HCT116 (cell line): ENCODE measurements at regions not wholly inside any gene's neighbourhood (a gene's known extent, or its start where the extent isn't known, plus 50 kb on each side); places are given as distances from the start of the nearest gene placed in this dataset.

ENCODE experiments used
- ATAC-seq: fragments of 200-7000 bp; cut with Tn5 transposase; 2 replicates; pipeline ENCODE4 v1.9.1; 2020; ENCODE audit warnings: mild to moderate bottlenecking, moderate library complexity
- BruUV-seq: library from RNA; stranded (reverse); fragments of 400-500 nt; replicated peaks from 2 replicates; lab custom pipeline; 2021; lab: Mats Ljungman, UMichigan
- CTCF ChIA-PET: fragments of 300-600 bp; sonication (Branson Sonifier 250); formaldehyde crosslinking; loops from one replicate; lab custom pipeline; 2021; ENCODE audit warnings: antibody characterized with exemption; lab: Charles Lee
- POLR2A ChIA-PET: fragments of 300-600, 350-600 bp; sonication (Branson Sonifier 250); formaldehyde crosslinking; loops from one replicate; lab custom pipeline; 2021; ENCODE audit warnings: antibody characterized with exemption; lab: Charles Lee
- RAD21 ChIA-PET, 2 experiments: fragments of 300-600 bp; sonication (Branson Sonifier 250); formaldehyde crosslinking; loops; one replicate each; lab custom pipeline; 2023; ENCODE audit warnings: low total read pairs in 2 of 2; ENCODE audit not compliant: uncharacterized antibody in 2 of 2, unreplicated experiment in 2 of 2, low non-redundant PET in 1 of 2; lab: Charles Lee
- DNase-seq: peaks from one replicate; pipeline ENCODE4 v3.0.0-alpha.2; 2010; ENCODE audit warnings: low read depth, low spot score
- H2AFZ ChIP-seq: fragments of 200-600 bp; shearing (Covaris generic), sonication (generic); 2 replicates; pipeline ENCODE4 v1.6.1; 2017; ENCODE audit warnings: low read depth, mixed run types, mixed read lengths, antibody characterized with exemption, low read length; ENCODE audit not compliant: poor library complexity, severe bottlenecking
- H3K27ac ChIP-seq: 2 replicates; pipeline ENCODE4 v1.5.1; 2012; ENCODE audit warnings: low read depth, low read length
- H3K27me3 ChIP-seq: fragments of 200-600 bp; sonication (generic); 2 replicates; pipeline ENCODE4 v1.6.1; 2016; ENCODE audit warnings: mixed run types, low read length, mixed read lengths; ENCODE audit not compliant: insufficient read depth
- H3K36me3 ChIP-seq, 2 experiments: fragments of 200-500 bp in 1 of 2; fragments of 200-600 bp in 1 of 2; sonication (Bioruptor generic) in 1 of 2; sonication (generic) in 1 of 2; 2 replicates each; pipeline versions ENCODE4 v1.5.1 to v1.6.1; 2014 to 2016; ENCODE audit warnings: low read length in 2 of 2, inconsistent platforms in 1 of 2, mixed read lengths in 1 of 2, mixed run types in 1 of 2; ENCODE audit not compliant: insufficient read depth in 2 of 2, control insufficient read depth in 1 of 2
- H3K4me1 ChIP-seq, 2 experiments: fragments of 200-600 bp in 1 of 2; sonication (generic) in 1 of 2; 2 replicates each; pipeline versions ENCODE4 v1.5.1 to v1.6.1; 2012 to 2017; ENCODE audit warnings: low read length in 2 of 2, inconsistent platforms in 1 of 2, mild to moderate bottlenecking in 1 of 2, mixed read lengths in 1 of 2, mixed run types in 1 of 2, moderate library complexity in 1 of 2; ENCODE audit not compliant: insufficient read depth in 2 of 2, control insufficient read depth in 1 of 2
- H3K4me2 ChIP-seq: fragments of 200-600 bp; sonication (generic); 2 replicates; pipeline ENCODE4 v1.6.1; 2017; ENCODE audit warnings: mixed run types, low read length, mixed read lengths
- H3K4me3 ChIP-seq, 2 experiments: fragments of 200-600 bp in 1 of 2; sonication (generic) in 1 of 2; replicated peaks in 1 of 2; 2 replicates each; pipeline ENCODE4 v1.5.1; 2011 to 2016; ENCODE audit warnings: low read length in 2 of 2, control low read depth in 1 of 2, low read depth in 1 of 2, mild to moderate bottlenecking in 1 of 2, mixed read lengths in 1 of 2, mixed run types in 1 of 2
- H3K79me2 ChIP-seq: fragments of 200-600 bp; sonication (generic); 2 replicates; pipeline ENCODE4 v1.6.1; 2017; ENCODE audit warnings: mild to moderate bottlenecking, mixed run types, low read length, moderate library complexity, mixed read lengths; ENCODE audit not compliant: insufficient read depth
- H3K9ac ChIP-seq: fragments of 200-600 bp; sonication (generic); 2 replicates; pipeline ENCODE4 v1.6.1; 2016; ENCODE audit warnings: low read length, mixed read lengths
- H3K9me2 ChIP-seq: fragments of 200-600 bp; sonication (generic), shearing (Covaris generic); 2 replicates; pipeline ENCODE4 v1.6.1; 2017; ENCODE audit warnings: mixed run types, mild to moderate bottlenecking, moderate library complexity; ENCODE audit not compliant: insufficient read depth
- H3K9me3 ChIP-seq, 2 experiments: fragments of 200-500 bp in 1 of 2; fragments of 200-600 bp in 1 of 2; sonication (Bioruptor generic) in 1 of 2; sonication (generic) in 1 of 2; 2 replicates each; pipeline ENCODE4 v1.6.1; 2014 to 2017; ENCODE audit warnings: low read length in 2 of 2, mixed read lengths in 2 of 2, inconsistent platforms in 1 of 2, low read depth in 1 of 2, mild to moderate bottlenecking in 1 of 2, mixed run types in 1 of 2, moderate library complexity in 1 of 2; ENCODE audit not compliant: control insufficient read depth in 1 of 2, insufficient read depth in 1 of 2
- H4K20me1 ChIP-seq: fragments of 200-600 bp; sonication (generic), shearing (Covaris generic); 2 replicates; pipeline ENCODE4 v1.6.1; 2017; ENCODE audit warnings: mixed run types, mild to moderate bottlenecking, moderate library complexity; ENCODE audit not compliant: insufficient read depth
- ELF1 ChIP-seq: IDR thresholded peaks from 2 replicates; pipeline ENCODE4 v1.6.1; 2012; ENCODE audit warnings: low read depth, borderline replicate concordance
- POLR2A ChIP-seq: IDR thresholded peaks from 2 replicates; pipeline ENCODE4 v1.7.0; 2011; ENCODE audit warnings: borderline replicate concordance; ENCODE audit not compliant: insufficient read depth, insufficient read length; ENCODE audit errors: extremely low read depth
- SP1 ChIP-seq: IDR thresholded peaks from 2 replicates; pipeline ENCODE4 v1.6.1; 2012; ENCODE audit warnings: low read depth
- intact Hi-C: fragments of 100-400 bp; cut with micrococcal nuclease; formaldehyde crosslinking; loops from 2 replicates; pipeline ENCODE4 v1.10.0; 2022
- TF ChIP-seq, protein P1 (sequence below): IDR thresholded peaks from 2 replicates; pipeline ENCODE4 v1.6.1; 2012
- TF ChIP-seq, protein P2 (sequence below): IDR thresholded peaks from 2 replicates; pipeline ENCODE4 v1.6.1; 2012; ENCODE audit warnings: low read depth

DNA sequence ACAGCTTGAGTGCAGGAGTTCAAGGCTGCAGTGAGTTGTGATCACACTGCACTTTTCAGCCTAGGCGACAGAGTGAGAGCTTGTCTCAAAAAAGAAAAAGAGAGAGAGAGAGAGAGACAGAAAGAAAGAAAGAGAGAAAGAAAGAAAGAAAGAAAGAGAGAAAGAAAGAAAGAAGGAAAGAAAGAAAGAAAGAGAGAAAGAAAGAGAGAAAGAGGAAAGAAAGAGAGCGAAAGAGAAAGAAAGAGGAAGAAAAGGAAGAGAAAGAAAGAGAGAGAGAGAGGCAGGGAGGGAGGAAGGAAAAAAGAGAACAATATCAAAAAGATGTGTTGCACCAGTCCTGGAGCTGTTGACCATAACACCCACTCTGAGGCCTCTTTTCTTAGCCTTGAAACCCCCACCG lies 89.8 kb upstream of the MBOAT2 start:
- Histone ChIP-seq H3K79me2 (no peaks in the 10 kb centered on the region), H4K20me1 (no peaks in the 10 kb centered on the region), H3K4me1 (peaks cover 0 to 4% of the 10 kb centered on the region in 2 experiments; a peak in 2 of 4 replicates), H3K9ac (no peak overlapping the region), H3K9me3 (no peaks in the 10 kb centered on the region), H3K36me3 (no peaks in the 10 kb centered on the region), H2AFZ (no peak overlapping the region), H3K4me2 (no peak overlapping the region), H3K27ac (no peak overlapping the region), H3K27me3 (no peaks in the 10 kb centered on the region), H3K9me2 (no peaks in the 10 kb centered on the region), H3K4me3 (no peak overlapping the region)
- ChIA-PET POLR2A (no interaction called here), CTCF (no interaction called here), RAD21 (no interaction called here)
- ATAC-seq, result no peak
- no peak for DNase-seq
- TF ChIP-seq ELF1 (no peak), SP1 (no peak), POLR2A (no peak)
- TF ChIP-seq, protein P1, sequence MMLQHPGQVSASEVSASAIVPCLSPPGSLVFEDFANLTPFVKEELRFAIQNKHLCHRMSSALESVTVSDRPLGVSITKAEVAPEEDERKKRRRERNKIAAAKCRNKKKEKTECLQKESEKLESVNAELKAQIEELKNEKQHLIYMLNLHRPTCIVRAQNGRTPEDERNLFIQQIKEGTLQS, result no peak
- TF ChIP-seq, protein P2, sequence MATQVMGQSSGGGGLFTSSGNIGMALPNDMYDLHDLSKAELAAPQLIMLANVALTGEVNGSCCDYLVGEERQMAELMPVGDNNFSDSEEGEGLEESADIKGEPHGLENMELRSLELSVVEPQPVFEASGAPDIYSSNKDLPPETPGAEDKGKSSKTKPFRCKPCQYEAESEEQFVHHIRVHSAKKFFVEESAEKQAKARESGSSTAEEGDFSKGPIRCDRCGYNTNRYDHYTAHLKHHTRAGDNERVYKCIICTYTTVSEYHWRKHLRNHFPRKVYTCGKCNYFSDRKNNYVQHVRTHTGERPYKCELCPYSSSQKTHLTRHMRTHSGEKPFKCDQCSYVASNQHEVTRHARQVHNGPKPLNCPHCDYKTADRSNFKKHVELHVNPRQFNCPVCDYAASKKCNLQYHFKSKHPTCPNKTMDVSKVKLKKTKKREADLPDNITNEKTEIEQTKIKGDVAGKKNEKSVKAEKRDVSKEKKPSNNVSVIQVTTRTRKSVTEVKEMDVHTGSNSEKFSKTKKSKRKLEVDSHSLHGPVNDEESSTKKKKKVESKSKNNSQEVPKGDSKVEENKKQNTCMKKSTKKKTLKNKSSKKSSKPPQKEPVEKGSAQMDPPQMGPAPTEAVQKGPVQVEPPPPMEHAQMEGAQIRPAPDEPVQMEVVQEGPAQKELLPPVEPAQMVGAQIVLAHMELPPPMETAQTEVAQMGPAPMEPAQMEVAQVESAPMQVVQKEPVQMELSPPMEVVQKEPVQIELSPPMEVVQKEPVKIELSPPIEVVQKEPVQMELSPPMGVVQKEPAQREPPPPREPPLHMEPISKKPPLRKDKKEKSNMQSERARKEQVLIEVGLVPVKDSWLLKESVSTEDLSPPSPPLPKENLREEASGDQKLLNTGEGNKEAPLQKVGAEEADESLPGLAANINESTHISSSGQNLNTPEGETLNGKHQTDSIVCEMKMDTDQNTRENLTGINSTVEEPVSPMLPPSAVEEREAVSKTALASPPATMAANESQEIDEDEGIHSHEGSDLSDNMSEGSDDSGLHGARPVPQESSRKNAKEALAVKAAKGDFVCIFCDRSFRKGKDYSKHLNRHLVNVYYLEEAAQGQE, result no peak
- BruUV-seq, result no TSS peak
- intact Hi-C loops, result no loop called here
